ENCODE measurements at regions not wholly inside any gene's neighbourhood (a gene's known extent, or its start where the extent isn't known, plus 50 kb on each side); places are given as distances from the start of the nearest gene placed in this dataset.

- DNase-seq, result no peak
Observed at GRCh38 chr2:120520454-120520853, 174.5 kb downstream of the INHBB start.

GRCh38 chr2:120520929-120521912, 175.3 kb downstream of the INHBB start:
- no peak for DNase-seq

GRCh38 chr2:120522151-120522751, 176.3 kb downstream of the INHBB start:
- no peak for DNase-seq

- DNase-seq, result no peak
Observed at GRCh38 chr2:120523766-120524165, 177.8 kb downstream of the INHBB start.

GRCh38 chr2:120524174-120524573, 178.2 kb downstream of the INHBB start:
- DNase-seq, result no peak

- no peak for DNase-seq
Observed at GRCh38 chr2:120525056-120526046, 179.4 kb downstream of the INHBB start.

- DNase-seq, result no peak
Observed at GRCh38 chr2:120526047-120526562, 180.2 kb downstream of the INHBB start.

- DNase-seq, result no peak
Observed at GRCh38 chr2:120526997-120527945, 181.3 kb downstream of the INHBB start.

GRCh38 chr2:120528051-120528692, 182.2 kb downstream of the INHBB start:
- DNase-seq, result no peak

GRCh38 chr2:120528693-120529076, 182.7 kb downstream of the INHBB start:
- no peak for DNase-seq

GRCh38 chr2:120530781-120531180, 184.8 kb downstream of the INHBB start:
- no peak for DNase-seq

GRCh38 chr2:120531365-120531764, 185.4 kb downstream of the INHBB start:
- DNase-seq, result no peak

GRCh38 chr2:120531863-120532600, 186.1 kb downstream of the INHBB start:
- no peak for DNase-seq

- DNase-seq, result no peak
Observed at GRCh38 chr2:120533625-120534024, 187.7 kb downstream of the INHBB start.

- DNase-seq, result no peak
Observed at GRCh38 chr2:120534457-120534856, 188.5 kb downstream of the INHBB start.

- DNase-seq, result no peak
Observed at GRCh38 chr2:120535081-120535480, 189.1 kb downstream of the INHBB start.

- DNase-seq, result no peak
Observed at GRCh38 chr2:120536141-120536540, 190.2 kb downstream of the INHBB start.

- no peak for DNase-seq
Observed at GRCh38 chr2:120538691-120539423, 192.9 kb downstream of the INHBB start.

- no peak for DNase-seq
Observed at GRCh38 chr2:120539424-120539936, 193.5 kb downstream of the INHBB start.
